ENCODE measurements at regions not wholly inside any gene's neighbourhood (a gene's known extent, or its start where the extent isn't known, plus 50 kb on each side); places are given as distances from the start of the nearest gene placed in this dataset.

- ATAC-seq (no peak), DNase-seq (ENCODE audit: low spot score) (no peak)
- ChIA-PET POLR2A (no interaction called here), CTCF (no interaction called here)
- Mint-ChIP-seq H3K4me3 (no peak overlapping the region), H3K27ac (no peak overlapping the region), H3K27me3 (ENCODE audit: low read depth) (no peaks in the 10 kb centered on the region), H3K9me3 (no peaks in the 10 kb centered on the region), H3K4me1 (peaks cover 3% of the 10 kb centered on the region; the same call in 1 of the 2 replicates), H3K36me3 (no peaks in the 10 kb centered on the region)
- TF ChIP-seq ZNF219 (CRISPR knock-in tag; IDR thresholded peaks at IDR 0.05; ENCODE audit: borderline replicate concordance) (no peak), ZNF512 (CRISPR knock-in tag; IDR thresholded peaks at IDR 0.05; ENCODE audit: borderline replicate concordance) (no peak), ZNF121 (CRISPR knock-in tag; IDR thresholded peaks at IDR 0.05) (no peak), USF2 (CRISPR knock-in tag; IDR thresholded peaks at IDR 0.05) (no peak), NR3C1 (CRISPR knock-in tag; conservative IDR thresholded peaks at IDR 0.05; ENCODE audit: low read depth) (no peak), MAX (CRISPR knock-in tag; IDR thresholded peaks at IDR 0.05) (no peak), ATF6 (CRISPR knock-in tag; IDR thresholded peaks at IDR 0.05) (no peak), IRF1 (CRISPR knock-in tag; IDR thresholded peaks at IDR 0.05) (no peak), SMAD3 (CRISPR knock-in tag; IDR thresholded peaks at IDR 0.05; ENCODE audit: borderline replicate concordance) (no peak), FOXP4 (CRISPR knock-in tag; IDR thresholded peaks at IDR 0.05) (no peak)
Measured at GRCh38 chr15:81895723-81896122, 150.1 kb downstream of the MEX3B start.

- Mint-ChIP-seq H3K36me3 (no peaks in the 10 kb centered on the region), H3K4me1 (peaks cover 13% of the 10 kb centered on the region), H3K9me3 (no peaks in the 10 kb centered on the region), H3K4me3 (no peak overlapping the region), H3K27me3 (ENCODE audit: low read depth) (no peaks in the 10 kb centered on the region), H3K27ac (no peak overlapping the region)
- CTCF ChIA-PET, result no interaction called here
- no peak for DNase-seq (ENCODE audit: low spot score)
- POLR2A ChIA-PET, result no interaction called here
- ATAC-seq, result peak; percentile 39; the same call in 1 of the 2 replicates
- TF ChIP-seq GABPB1 (CRISPR knock-in tag; IDR thresholded peaks at IDR 0.05) (no peak), ZNF263 (CRISPR knock-in tag; IDR thresholded peaks at IDR 0.05; ENCODE audit: low read depth) (no peak), FOXK1 (CRISPR knock-in tag; IDR thresholded peaks at IDR 0.05) (no peak), ZBTB43 (CRISPR knock-in tag; IDR thresholded peaks at IDR 0.05) (no peak), ELF4 (CRISPR knock-in tag; IDR thresholded peaks at IDR 0.05; ENCODE audit: low read depth) (no peak), ETV6 (CRISPR knock-in tag; IDR thresholded peaks at IDR 0.05) (no peak), SOX15 (CRISPR knock-in tag; IDR thresholded peaks at IDR 0.05) (no peak), ATF2 (CRISPR knock-in tag; IDR thresholded peaks at IDR 0.05; ENCODE audit: borderline replicate concordance, low read depth) (no peak), CDX4 (CRISPR knock-in tag; IDR thresholded peaks at IDR 0.05; ENCODE audit: borderline replicate concordance) (no peak), ZMAT4 (CRISPR knock-in tag; IDR thresholded peaks at IDR 0.05) (no peak), ZNF138 (CRISPR knock-in tag; conservative IDR thresholded peaks at IDR 0.05) (no peak), ERG (CRISPR knock-in tag; IDR thresholded peaks at IDR 0.05) (no peak), HMGA2 (CRISPR knock-in tag; IDR thresholded peaks at IDR 0.05) (no peak)
Measured at GRCh38 chr15:81894061-81894460, 151.8 kb downstream of the MEX3B start.
